SK-N-SH (cell line): ENCODE measurements at regions not wholly inside any gene's neighbourhood (a gene's known extent, or its start where the extent isn't known, plus 50 kb on each side); places are given as distances from the start of the nearest gene placed in this dataset.

Experiments
- CTCF ChIA-PET: fragments of 300-600, 350-600 bp; formaldehyde crosslinking; extraction: SDS; loops from one replicate; lab custom pipeline; 2021; lab: Yijun Ruan, JAX
- POLR2A ChIA-PET: fragments of 350-600 bp; sonication (Branson Sonifier 250); formaldehyde crosslinking; extraction: SDS; loops from one replicate; lab custom pipeline; 2020; ENCODE audit warnings: antibody characterized with exemption, inconsistent platforms; lab: Yijun Ruan, JAX
- DNase-seq: peaks from one replicate; pipeline ENCODE4 v3.0.0; 2012
- H2AFZ ChIP-seq: fragments of 200-600 bp; sonication (generic); 2 replicates; pipeline ENCODE4 v1.8.1; 2016; ENCODE audit warnings: antibody characterized with exemption, mild to moderate bottlenecking, low read depth
- H3F3A ChIP-seq: fragments of 200-600 bp; sonication (generic); replicated peaks from 2 replicates; pipeline ENCODE3; 2016; ENCODE audit warnings: antibody characterized with exemption, mild to moderate bottlenecking; ENCODE audit not compliant: insufficient read depth
- H3K27ac ChIP-seq, 2 experiments: fragments of 200-500 bp in 1 of 2; fragments of 200-600 bp in 1 of 2; sonication (Bioruptor generic) in 1 of 2; sonication (generic), shearing (Covaris generic) in 1 of 2; 2 replicates each; pipeline versions ENCODE4 v1.5.1 to v1.6.1; 2014 to 2016; ENCODE audit warnings: low read depth in 2 of 2, inconsistent platforms in 1 of 2, low read length in 1 of 2, mild to moderate bottlenecking in 1 of 2, mixed read lengths in 1 of 2
- H3K27me3 ChIP-seq: fragments of 200-600 bp; sonication (generic), shearing (Covaris generic); 2 replicates; pipeline ENCODE4 v1.6.1; 2016; ENCODE audit warnings: mixed run types; ENCODE audit not compliant: insufficient read depth
- H3K36me3 ChIP-seq, 2 experiments: fragments of 200-500 bp in 1 of 2; fragments of 200-600 bp in 1 of 2; sonication (Bioruptor generic) in 1 of 2; sonication (generic) in 1 of 2; replicated peaks in 1 of 2; 2 replicates each; pipeline versions ENCODE3 to v1.5.1; 2014 to 2016; ENCODE audit warnings: low read length in 1 of 2, mild to moderate bottlenecking in 1 of 2; ENCODE audit not compliant: insufficient read depth in 2 of 2, control insufficient read depth in 1 of 2
- H3K4me1 ChIP-seq, 2 experiments: fragments of 200-500 bp in 1 of 2; fragments of 200-600 bp in 1 of 2; sonication (Bioruptor generic) in 1 of 2; sonication (generic), shearing (Covaris generic) in 1 of 2; 2 replicates each; pipeline versions ENCODE4 v1.5.1 to v1.6.1; 2014 to 2016; ENCODE audit warnings: low read depth in 1 of 2, low read length in 1 of 2, mixed run types in 1 of 2; ENCODE audit not compliant: insufficient read depth in 2 of 2, control insufficient read depth in 1 of 2
- H3K4me2 ChIP-seq: fragments of 200-600 bp; sonication (generic), shearing (Covaris generic); 2 replicates; pipeline ENCODE4 v1.6.1; 2017; ENCODE audit warnings: mixed run types
- H3K4me3 ChIP-seq, 2 experiments: fragments of 200-500 bp in 1 of 2; fragments of 200-600 bp in 1 of 2; sonication (Bioruptor generic) in 1 of 2; sonication (generic), shearing (Covaris generic) in 1 of 2; 2 replicates each; pipeline versions ENCODE4 v1.5.1 to v1.8.1; 2014 to 2016; ENCODE audit warnings: low read depth in 2 of 2, inconsistent platforms in 1 of 2, low read length in 1 of 2, mild to moderate bottlenecking in 1 of 2, mixed read lengths in 1 of 2, moderate library complexity in 1 of 2
- H3K79me2 ChIP-seq: fragments of 200-600 bp; sonication (generic); 2 replicates; pipeline ENCODE4 v1.8.1; 2017; ENCODE audit warnings: mild to moderate bottlenecking; ENCODE audit not compliant: insufficient read depth
- H3K9ac ChIP-seq: fragments of 200-600 bp; sonication (generic); 2 replicates; pipeline ENCODE4 v1.6.1; 2017; ENCODE audit warnings: mixed run types
- H3K9me2 ChIP-seq: fragments of 200-600 bp; sonication (generic); 2 replicates; pipeline ENCODE4 v1.6.1; 2017; ENCODE audit warnings: mixed run types
- H3K9me3 ChIP-seq: fragments of 200-600 bp; sonication (generic); 2 replicates; pipeline ENCODE4 v1.6.1; 2017; ENCODE audit warnings: mixed run types, mild to moderate bottlenecking, moderate library complexity
- H4K20me1 ChIP-seq: fragments of 200-600 bp; sonication (generic); 2 replicates; pipeline ENCODE4 v1.6.1; 2017; ENCODE audit warnings: mild to moderate bottlenecking, mixed run types; ENCODE audit not compliant: insufficient read depth
- CHD2 ChIP-seq: fragments of 150-350 bp; IDR thresholded peaks from 2 replicates; pipeline ENCODE4 v1.6.1; 2018; ENCODE audit warnings: low read length; ENCODE audit not compliant: partially characterized antibody
- ELF1 ChIP-seq: IDR thresholded peaks from 2 replicates; pipeline ENCODE4 v1.4.0; 2012
- EP300 ChIP-seq, 2 experiments: IDR thresholded peaks; 2 replicates each; pipeline versions ENCODE4 v1.4.0 to v1.6.1; 2012; ENCODE audit warnings: borderline replicate concordance in 1 of 2, low read depth in 1 of 2, low read length in 1 of 2
- EZH2phosphoT487 ChIP-seq: fragments of 200-600 bp; sonication (generic); IDR thresholded peaks from 2 replicates; pipeline ENCODE4 v1.6.1; 2017; ENCODE audit warnings: low read depth, mixed run types, mild to moderate bottlenecking, antibody characterized with exemption, moderate library complexity, borderline replicate concordance
- FOSL2 ChIP-seq: IDR thresholded peaks from 2 replicates; pipeline ENCODE4 v1.4.0; 2012; ENCODE audit warnings: low read depth, mild to moderate bottlenecking, moderate library complexity, borderline replicate concordance
- JUND ChIP-seq: IDR thresholded peaks from 2 replicates; pipeline ENCODE4 v1.4.0; 2012
- MEF2A ChIP-seq: IDR thresholded peaks from 2 replicates; pipeline ENCODE4 v1.4.0; 2012; ENCODE audit warnings: low read depth, borderline replicate concordance
- NFIC ChIP-seq: IDR thresholded peaks from 2 replicates; pipeline ENCODE4 v1.4.0; 2012; ENCODE audit warnings: borderline replicate concordance
- NRF1 ChIP-seq: IDR thresholded peaks from 2 replicates; pipeline ENCODE4 v1.6.1; 2012; ENCODE audit warnings: low read depth, mild to moderate bottlenecking, low read length
- RAD21 ChIP-seq: IDR thresholded peaks from 2 replicates; pipeline ENCODE4 v1.6.1; 2012; ENCODE audit warnings: mild to moderate bottlenecking, low read length
- REST ChIP-seq: IDR thresholded peaks from 2 replicates; pipeline ENCODE4 v1.6.1; 2012; ENCODE audit warnings: mild to moderate bottlenecking, low read depth, low read length, moderate library complexity
- RFX5 ChIP-seq: IDR thresholded peaks from 2 replicates; pipeline ENCODE4 v1.6.1; 2012; ENCODE audit warnings: mild to moderate bottlenecking, improper control_type of control experiment, low read length
- RXRA ChIP-seq: IDR thresholded peaks from 2 replicates; pipeline ENCODE4 v1.4.0; 2012; ENCODE audit warnings: low read depth, mild to moderate bottlenecking, borderline replicate concordance
- SIN3A ChIP-seq: IDR thresholded peaks from 2 replicates; pipeline ENCODE4 v1.6.1; 2012; ENCODE audit warnings: low read depth, mild to moderate bottlenecking, low read length, moderate library complexity, borderline replicate concordance
- SMC3 ChIP-seq: IDR thresholded peaks from 2 replicates; pipeline ENCODE4 v1.6.1; 2012; ENCODE audit warnings: low read depth, low read length, improper control_type of control experiment
- TAF1 ChIP-seq: IDR thresholded peaks from 2 replicates; pipeline ENCODE4 v1.6.1; 2012; ENCODE audit warnings: low read depth, mild to moderate bottlenecking, low read length, moderate library complexity, borderline replicate concordance
- TCF12 ChIP-seq: IDR thresholded peaks from 2 replicates; pipeline ENCODE4 v1.4.0; 2012
- USF2 ChIP-seq: fragments of 150-350 bp; IDR thresholded peaks from 2 replicates; pipeline ENCODE4 v1.6.1; 2017; ENCODE audit warnings: antibody characterized with exemption, low read length, low read depth, borderline replicate concordance
- YY1 ChIP-seq: IDR thresholded peaks from 2 replicates; pipeline ENCODE4 v1.4.0; 2012; ENCODE audit warnings: low read depth, mild to moderate bottlenecking
- ZBTB33 ChIP-seq: IDR thresholded peaks from 2 replicates; pipeline ENCODE4 v1.4.0; 2012; ENCODE audit warnings: low read depth, borderline replicate concordance
- WGBS: methylation state at CpG from one replicate; pipeline ENCODE4 v1.1.6; 2017; ENCODE audit warnings: low lambda C conversion rate; 5-methylcytosine and 5-hydroxymethylcytosine counted together
- TF ChIP-seq, protein P1 (sequence below): IDR thresholded peaks from 2 replicates; pipeline ENCODE4 v1.4.0; 2012; ENCODE audit warnings: low read depth
- TF ChIP-seq, protein P2 (sequence below): IDR thresholded peaks from 2 replicates; pipeline ENCODE4 v1.4.0; 2012; ENCODE audit warnings: low read depth, borderline replicate concordance
- TF ChIP-seq, protein P3 (sequence below): IDR thresholded peaks from 2 replicates; pipeline ENCODE4; 2012
- TF ChIP-seq, protein P4 (sequence below): fragments of 200-600 bp; sonication (generic); IDR thresholded peaks from 2 replicates; pipeline ENCODE4 v1.6.1; 2017; ENCODE audit warnings: antibody characterized with exemption, mild to moderate bottlenecking, moderate library complexity

DNA sequence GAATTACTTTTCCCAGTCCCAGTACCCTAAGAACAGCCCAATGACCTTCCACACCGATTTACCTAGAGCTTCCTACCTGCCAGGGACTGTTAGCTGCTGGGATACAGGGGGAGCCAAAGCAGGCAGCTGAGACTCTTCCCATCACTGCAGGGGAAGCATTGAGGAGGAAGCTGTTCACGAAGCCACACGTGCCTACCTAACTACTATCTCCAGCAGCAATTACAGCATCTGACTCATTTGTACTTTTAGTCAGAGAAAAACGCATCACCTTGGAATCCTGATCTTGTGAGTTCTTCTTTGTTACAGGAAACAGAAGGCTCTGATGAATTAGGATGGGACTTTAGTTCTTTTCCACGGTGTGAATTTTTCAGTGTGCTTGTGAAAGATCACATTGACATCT, 113.7 kb upstream of the DHX40 start:
- ChIA-PET CTCF (interaction anchor here (1.0 to 2.4 kb wide), 10 partner anchors 10 to 141 kb away, joined by 3 to 12 read pairs (median 6); no protein-coding TSS in a partner anchor), POLR2A (no interaction called here)
- Histone ChIP-seq H3K4me3 (no peak overlapping the region), H3K9me2 (no peaks in the 10 kb centered on the region), H3K9me3 (no peaks in the 10 kb centered on the region), H2AFZ (peak overlapping the region; percentile 19; the same call in 1 of the 2 replicates), H4K20me1 (no peaks in the 10 kb centered on the region), H3F3A (no peaks in the 10 kb centered on the region), H3K27me3 (no peaks in the 10 kb centered on the region), H3K9ac (no peak overlapping the region), H3K79me2 (no peaks in the 10 kb centered on the region), H3K4me2 (peak overlapping the region; percentile 12), H3K36me3 (no peaks in the 10 kb centered on the region)
- no peak for DNase-seq
- 33% methylated on average over 5 of the region's 5 CpGs for WGBS
- TF ChIP-seq CHD2, result no peak
- TF ChIP-seq, protein P1, sequence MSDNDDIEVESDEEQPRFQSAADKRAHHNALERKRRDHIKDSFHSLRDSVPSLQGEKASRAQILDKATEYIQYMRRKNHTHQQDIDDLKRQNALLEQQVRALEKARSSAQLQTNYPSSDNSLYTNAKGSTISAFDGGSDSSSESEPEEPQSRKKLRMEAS, result peak; percentile 91
- TF ChIP-seq REST, result no peak
- no peak for TF ChIP-seq ELF1
- no peak for TF ChIP-seq TAF1
- TF ChIP-seq, protein P2, sequence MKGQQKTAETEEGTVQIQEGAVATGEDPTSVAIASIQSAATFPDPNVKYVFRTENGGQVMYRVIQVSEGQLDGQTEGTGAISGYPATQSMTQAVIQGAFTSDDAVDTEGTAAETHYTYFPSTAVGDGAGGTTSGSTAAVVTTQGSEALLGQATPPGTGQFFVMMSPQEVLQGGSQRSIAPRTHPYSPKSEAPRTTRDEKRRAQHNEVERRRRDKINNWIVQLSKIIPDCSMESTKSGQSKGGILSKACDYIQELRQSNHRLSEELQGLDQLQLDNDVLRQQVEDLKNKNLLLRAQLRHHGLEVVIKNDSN, result no peak; the same call in 1 of the 2 replicates
- no peak for TF ChIP-seq RFX5
- TF ChIP-seq SIN3A, result no peak
- TF ChIP-seq JUND, result peak; percentile 61
- no peak for TF ChIP-seq SMC3
- TF ChIP-seq, protein P3, sequence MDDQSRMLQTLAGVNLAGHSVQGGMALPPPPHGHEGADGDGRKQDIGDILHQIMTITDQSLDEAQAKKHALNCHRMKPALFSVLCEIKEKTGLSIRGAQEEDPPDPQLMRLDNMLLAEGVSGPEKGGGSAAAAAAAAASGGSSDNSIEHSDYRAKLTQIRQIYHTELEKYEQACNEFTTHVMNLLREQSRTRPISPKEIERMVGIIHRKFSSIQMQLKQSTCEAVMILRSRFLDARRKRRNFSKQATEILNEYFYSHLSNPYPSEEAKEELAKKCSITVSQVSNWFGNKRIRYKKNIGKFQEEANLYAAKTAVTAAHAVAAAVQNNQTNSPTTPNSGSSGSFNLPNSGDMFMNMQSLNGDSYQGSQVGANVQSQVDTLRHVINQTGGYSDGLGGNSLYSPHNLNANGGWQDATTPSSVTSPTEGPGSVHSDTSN, result peak; percentile 21; the same call in 1 of the 2 replicates
- no peak for TF ChIP-seq EP300 (IDR thresholded peaks at IDR 0.05; ENCODE audit: borderline replicate concordance in 1 of 2, low read depth in 1 of 2, low read length in 1 of 2)
- TF ChIP-seq, protein P4, sequence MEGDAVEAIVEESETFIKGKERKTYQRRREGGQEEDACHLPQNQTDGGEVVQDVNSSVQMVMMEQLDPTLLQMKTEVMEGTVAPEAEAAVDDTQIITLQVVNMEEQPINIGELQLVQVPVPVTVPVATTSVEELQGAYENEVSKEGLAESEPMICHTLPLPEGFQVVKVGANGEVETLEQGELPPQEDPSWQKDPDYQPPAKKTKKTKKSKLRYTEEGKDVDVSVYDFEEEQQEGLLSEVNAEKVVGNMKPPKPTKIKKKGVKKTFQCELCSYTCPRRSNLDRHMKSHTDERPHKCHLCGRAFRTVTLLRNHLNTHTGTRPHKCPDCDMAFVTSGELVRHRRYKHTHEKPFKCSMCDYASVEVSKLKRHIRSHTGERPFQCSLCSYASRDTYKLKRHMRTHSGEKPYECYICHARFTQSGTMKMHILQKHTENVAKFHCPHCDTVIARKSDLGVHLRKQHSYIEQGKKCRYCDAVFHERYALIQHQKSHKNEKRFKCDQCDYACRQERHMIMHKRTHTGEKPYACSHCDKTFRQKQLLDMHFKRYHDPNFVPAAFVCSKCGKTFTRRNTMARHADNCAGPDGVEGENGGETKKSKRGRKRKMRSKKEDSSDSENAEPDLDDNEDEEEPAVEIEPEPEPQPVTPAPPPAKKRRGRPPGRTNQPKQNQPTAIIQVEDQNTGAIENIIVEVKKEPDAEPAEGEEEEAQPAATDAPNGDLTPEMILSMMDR, result 0 out of 2 replicates have a peak, but pooled peaks have one; percentile 13
- TF ChIP-seq FOSL2, result peak; percentile 82
- TF ChIP-seq RXRA, result no peak
- no peak for TF ChIP-seq ZBTB33
- no peak for TF ChIP-seq RAD21
- peak; percentile 67 for TF ChIP-seq TCF12
- no peak for TF ChIP-seq EZH2phosphoT487
- TF ChIP-seq MEF2A, result no peak
- TF ChIP-seq YY1, result no peak
- no peak for TF ChIP-seq NRF1
- no peak for TF ChIP-seq NFIC
- TF ChIP-seq USF2, result no peak
- TF ChIP-seq, all 33 proteins: peak for 6
- Histone ChIP-seq H3K27ac (no peak overlapping the region), H3K4me1 (peaks cover 0 to 10% of the 10 kb centered on the region in 2 experiments; a peak in 1 of 4 replicates)
